Upper lobe of left lung (tissue), 4 donors: ENCODE measurements at regions not wholly inside any gene's neighbourhood (a gene's known extent, or its start where the extent isn't known, plus 50 kb on each side); places are given as distances from the start of the nearest gene placed in this dataset.

Source experiments
- CTCF ChIP-seq, 6 experiments: fragments of 450-650 bp in 4 of 6; fragments of 200-600 bp in 2 of 6; sonication (generic) in 2 of 6; IDR thresholded peaks; one replicate each; pipeline ENCODE4 v1.5.1; 2016 to 2019; ENCODE audit warnings: antibody characterized with exemption in 6 of 6
- EP300 ChIP-seq, 4 donors: sonication (generic); formaldehyde crosslinking; IDR thresholded peaks; one replicate each; pipeline ENCODE4 v1.5.1; 2017; ENCODE audit warnings: antibody characterized with exemption in 4 of 4, control low read depth in 2 of 4

GRCh38 chr4:83192634-83193033 lies 78.1 kb upstream of the PLAC8 start:
- TF ChIP-seq CTCF (IDR thresholded peaks at IDR 0.05) (no peak), EP300 (IDR thresholded peaks at IDR 0.05) (no peak)
